HG03045 (cell line): ENCODE measurements at regions not wholly inside any gene's neighbourhood (a gene's known extent, or its start where the extent isn't known, plus 50 kb on each side); places are given as distances from the start of the nearest gene placed in this dataset.

Experiments
- ATAC-seq: cut with Tn5 transposase; IDR thresholded peaks from one replicate; pipeline ENCODE4 v1.9.1; 2021; ENCODE audit warnings: mild to moderate bottlenecking, moderate library complexity; ENCODE audit not compliant: unreplicated experiment

DNA sequence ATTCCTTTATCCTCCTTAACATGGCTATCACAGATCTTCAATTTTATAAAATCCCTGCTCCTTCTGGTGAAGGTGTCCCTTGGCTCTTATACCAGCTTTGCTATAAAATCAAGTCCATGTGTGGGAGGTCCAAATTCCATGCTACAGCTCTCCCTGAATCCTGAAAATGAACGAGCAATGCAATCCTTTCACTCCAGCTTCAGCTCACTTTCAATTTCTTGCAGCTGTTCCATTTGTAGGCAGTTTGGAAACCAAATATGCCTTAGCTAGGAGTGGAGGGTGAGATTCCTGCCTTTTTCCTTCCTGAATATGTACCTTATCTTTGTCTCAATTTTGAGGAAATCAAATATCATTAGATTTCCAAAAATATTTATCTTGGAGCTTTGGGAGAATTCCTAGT lies 402.6 kb downstream of the TTLL7 start:
- ATAC-seq, result no peak

- no peak for ATAC-seq
Observed at GRCh38 chr1:83593073-83593472, 405.9 kb downstream of the TTLL7 start.

DNA sequence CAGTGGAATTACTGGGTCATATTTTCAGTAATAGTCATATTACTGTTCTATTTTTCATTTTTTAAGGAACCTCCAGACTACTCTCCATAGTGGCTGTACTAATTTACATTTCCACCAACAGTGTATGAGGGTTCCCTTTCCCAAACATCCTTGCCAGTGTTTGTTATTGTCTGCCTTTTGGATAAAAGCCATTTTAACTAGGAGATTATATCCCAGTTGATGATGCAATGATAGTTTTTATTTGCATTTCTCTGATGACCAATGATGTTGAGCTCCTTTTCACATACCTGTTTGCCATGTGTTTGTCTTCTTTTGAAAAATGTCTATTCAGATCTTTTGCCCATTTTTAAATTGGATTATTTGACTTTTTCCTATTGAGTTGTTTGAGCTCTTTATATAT lies 410.8 kb downstream of the TTLL7 start:
- ATAC-seq, result no peak

DNA sequence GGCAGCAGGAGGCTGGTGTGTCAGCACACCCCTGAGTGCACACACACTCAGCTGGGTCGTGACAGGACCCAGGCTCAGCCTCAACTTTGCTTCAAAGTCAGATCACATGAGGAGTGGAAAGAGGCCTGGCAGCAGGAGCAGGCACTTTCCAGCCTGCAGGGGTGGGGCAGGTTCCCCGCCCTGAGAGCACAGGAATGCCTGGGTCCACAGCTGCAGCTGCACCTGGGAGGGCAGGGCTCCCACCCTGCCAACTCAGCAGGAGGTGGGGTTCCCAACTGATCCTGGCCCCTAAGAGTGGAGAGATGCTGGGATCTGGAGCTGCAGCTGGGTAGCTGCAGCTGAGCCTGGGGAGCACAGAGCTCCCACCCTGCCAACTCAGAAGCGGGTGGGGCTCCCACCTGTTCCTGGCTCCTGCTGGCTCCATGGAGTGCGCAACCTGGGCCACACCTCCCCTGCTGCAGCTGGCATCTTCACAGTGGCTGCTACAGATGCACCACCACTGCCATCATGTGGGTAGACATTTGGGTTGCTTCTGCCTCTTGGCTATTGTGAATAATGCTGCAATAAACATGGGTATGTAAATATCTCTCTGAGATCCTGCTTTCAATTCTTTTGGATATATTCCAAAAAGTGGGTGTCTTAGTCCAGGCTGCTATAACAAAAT lies 415.4 kb downstream of the TTLL7 start:
- no peak for ATAC-seq

- ATAC-seq, result no peak
Observed at GRCh38 chr1:83581747-83582146, 417.2 kb downstream of the TTLL7 start.

DNA sequence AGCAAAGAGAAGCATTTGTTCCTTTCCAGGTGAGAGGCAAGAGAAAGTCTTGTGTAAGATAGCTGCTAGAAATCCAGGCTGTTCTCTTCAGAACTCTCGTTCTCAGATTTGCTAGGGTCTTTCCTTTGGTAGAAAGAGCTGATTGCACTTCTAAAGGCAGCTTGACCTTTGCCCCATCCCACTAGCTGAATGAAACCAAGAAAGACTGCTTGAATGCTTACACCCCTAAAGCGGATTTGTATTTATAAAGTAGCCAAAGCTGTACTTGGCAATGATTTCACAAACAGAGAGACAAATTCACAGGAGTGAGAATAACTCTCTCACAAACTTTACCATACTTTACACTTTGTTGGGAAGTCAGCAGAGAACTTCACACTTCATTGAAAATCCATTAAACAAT lies 424.1 kb downstream of the TTLL7 start:
- no peak for ATAC-seq

GRCh38 chr1:83573776-83574175 lies 425.2 kb downstream of the TTLL7 start:
- no peak for ATAC-seq

GRCh38 chr1:83571536-83571935 lies 427.4 kb downstream of the TTLL7 start:
- no peak for ATAC-seq

DNA sequence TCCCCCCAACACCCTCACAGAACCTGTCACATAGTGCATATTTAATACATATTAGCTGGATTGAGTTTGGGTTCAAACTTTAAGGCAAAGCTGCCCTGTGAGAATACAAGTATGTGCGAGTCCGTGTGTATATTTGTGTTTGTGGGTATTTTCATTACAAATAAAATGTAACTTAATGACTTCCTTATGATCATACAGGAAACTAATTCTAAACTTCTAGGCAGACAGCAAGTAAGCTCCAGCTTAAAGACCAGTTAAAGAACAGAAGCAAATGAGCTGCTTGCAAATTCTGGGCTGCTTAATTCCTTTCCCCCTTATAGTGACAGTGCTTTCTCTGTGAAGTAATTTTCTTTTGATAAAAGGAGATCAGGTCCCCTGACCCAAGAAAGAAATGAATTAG lies 437.6 kb downstream of the TTLL7 start:
- ATAC-seq, result no peak

DNA sequence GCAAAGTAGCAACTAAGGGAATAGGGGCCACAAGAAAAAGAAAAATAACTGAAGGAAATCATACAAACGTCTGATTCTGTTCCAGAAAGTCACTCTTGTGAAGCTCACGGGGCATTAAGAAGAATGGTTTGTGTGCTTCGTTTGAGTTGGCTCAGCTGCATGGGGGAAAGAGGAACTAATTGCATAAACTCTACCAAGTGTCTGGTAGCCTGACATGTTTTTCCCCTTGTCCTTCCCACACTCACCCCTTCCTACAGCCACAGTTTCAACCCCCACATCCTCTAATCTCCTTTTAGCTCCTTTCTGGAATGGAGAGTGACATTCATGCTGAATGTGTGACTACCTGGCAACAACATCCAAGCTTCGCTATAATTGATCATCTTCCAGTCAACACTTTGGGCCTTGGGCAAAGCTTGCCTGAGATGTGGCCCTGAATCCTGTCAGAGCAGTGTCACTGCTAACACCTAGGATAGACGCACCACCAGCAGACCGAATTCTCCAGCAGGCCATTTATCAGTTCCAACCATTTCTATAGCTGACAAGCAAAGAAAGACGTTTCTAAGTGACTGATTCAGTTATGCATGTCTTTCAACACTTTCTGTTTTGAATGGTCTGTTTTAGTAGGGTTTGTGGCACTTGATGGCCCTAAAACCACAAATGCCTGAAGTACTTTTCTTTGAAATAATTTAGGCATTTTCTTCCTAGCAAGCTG lies 439.6 kb downstream of the TTLL7 start:
- ATAC-seq, result no peak

GRCh38 chr1:83555871-83556270 lies 443.1 kb downstream of the TTLL7 start:
- ATAC-seq, result no peak

GRCh38 chr1:83554174-83554573 lies 444.8 kb downstream of the TTLL7 start:
- ATAC-seq, result no peak

DNA sequence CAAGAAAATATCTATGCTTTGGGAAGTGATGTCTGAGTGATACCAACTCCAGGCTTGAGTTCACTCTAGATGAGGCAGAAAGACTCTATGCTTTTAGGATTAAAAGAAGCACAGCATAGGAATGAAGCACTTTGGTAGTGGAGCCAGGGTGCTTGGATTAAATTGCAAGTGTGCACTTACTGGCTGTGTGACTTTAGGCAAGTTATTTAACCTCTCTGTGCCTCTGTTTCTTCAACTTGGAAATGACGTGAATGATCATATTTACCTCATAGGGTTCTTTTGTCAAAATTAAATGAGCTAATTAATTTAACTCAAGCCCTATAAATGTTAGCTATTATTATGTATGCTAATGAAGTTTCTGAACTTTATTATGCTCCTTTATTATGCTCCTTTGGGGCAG lies 446.1 kb downstream of the TTLL7 start:
- no peak for ATAC-seq

- ATAC-seq, result no peak
Observed at GRCh38 chr1:83548311-83548710, 450.6 kb downstream of the TTLL7 start.

- no peak for ATAC-seq
Observed at GRCh38 chr1:83547901-83548300, 451.0 kb downstream of the TTLL7 start.

DNA sequence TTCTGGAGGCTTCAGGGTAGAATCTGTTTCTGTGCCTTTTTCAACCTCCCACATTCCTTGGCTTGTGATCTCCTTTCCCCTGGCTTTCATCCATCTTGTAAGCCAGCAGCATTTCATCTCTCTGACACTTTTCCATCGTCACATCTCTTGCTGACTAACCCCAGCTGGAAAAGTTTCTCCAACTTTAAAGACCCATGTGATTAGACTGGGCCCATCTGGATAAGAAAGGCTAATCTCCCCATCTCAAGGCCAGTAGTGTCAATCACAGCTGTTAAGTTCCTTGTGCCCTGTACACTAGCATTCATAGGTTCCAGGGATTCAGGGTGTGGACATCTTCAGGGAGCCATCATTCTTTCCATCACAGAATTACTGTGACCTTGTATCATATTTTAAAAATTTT lies 452.1 kb downstream of the TTLL7 start:
- ATAC-seq, result no peak

GRCh38 chr1:83545066-83545862 lies 453.7 kb downstream of the TTLL7 start:
- no peak for ATAC-seq

- no peak for ATAC-seq
Observed at GRCh38 chr1:83543222-83543973, 455.5 kb downstream of the TTLL7 start.

DNA sequence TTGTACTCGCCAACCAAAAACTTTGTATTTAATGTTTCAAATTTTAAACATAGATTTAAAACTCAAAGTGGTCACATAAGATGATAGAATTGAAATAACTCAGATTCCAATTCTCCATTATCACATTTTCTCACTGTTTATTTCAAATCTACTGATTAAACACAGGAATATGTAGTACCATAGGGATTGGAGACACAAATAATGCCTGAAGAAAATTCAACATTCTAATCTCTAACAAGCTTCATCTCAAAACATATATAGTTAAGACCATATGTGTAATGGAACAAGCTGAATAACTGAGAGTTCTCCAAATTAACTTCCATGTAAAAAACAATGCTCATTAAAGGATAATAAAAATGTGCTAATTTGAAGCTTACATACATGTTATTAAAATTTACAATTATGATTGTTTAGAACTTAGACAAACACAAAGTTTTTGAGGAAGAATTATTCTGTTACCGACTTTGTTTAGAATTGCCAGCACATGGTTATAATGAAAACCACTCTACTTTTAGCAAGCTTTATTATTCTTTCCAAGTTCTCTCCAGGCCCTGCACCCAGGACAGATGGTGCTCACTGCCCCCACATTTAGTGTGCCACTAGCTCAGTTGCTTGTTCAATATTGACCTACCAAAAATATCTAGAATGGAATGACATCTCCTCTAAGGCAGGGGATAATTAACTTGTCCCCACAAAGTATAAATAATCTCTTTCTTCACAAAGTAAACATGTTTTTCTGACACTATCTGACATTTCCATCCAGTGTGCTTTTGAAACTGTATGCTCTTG lies 467.2 kb downstream of the TTLL7 start:
- ATAC-seq, result no peak

- ATAC-seq, result no peak
Observed at GRCh38 chr1:83530506-83530905, 468.4 kb downstream of the TTLL7 start.
